Fibroblast of the aortic adventitia (primary cell): ENCODE measurements at regions not wholly inside any gene's neighbourhood (a gene's known extent, or its start where the extent isn't known, plus 50 kb on each side); places are given as distances from the start of the nearest gene placed in this dataset.

Source experiments
- DNase-seq: peaks from one replicate; pipeline ENCODE4 v3.0.0-alpha.2; 2010; ENCODE audit warnings: low read depth
- H3K4me3 ChIP-seq: 2 replicates; pipeline ENCODE4 v1.5.1; 2011; ENCODE audit warnings: low read depth, mild to moderate bottlenecking, control low read depth, low read length, moderate library complexity
- TF ChIP-seq, protein P1 (sequence below): IDR thresholded peaks from 2 replicates; pipeline ENCODE4 v1.5.1; 2011; ENCODE audit warnings: mild to moderate bottlenecking, low read length, control low read depth, inconsistent platforms; ENCODE audit not compliant: insufficient read depth

DNA sequence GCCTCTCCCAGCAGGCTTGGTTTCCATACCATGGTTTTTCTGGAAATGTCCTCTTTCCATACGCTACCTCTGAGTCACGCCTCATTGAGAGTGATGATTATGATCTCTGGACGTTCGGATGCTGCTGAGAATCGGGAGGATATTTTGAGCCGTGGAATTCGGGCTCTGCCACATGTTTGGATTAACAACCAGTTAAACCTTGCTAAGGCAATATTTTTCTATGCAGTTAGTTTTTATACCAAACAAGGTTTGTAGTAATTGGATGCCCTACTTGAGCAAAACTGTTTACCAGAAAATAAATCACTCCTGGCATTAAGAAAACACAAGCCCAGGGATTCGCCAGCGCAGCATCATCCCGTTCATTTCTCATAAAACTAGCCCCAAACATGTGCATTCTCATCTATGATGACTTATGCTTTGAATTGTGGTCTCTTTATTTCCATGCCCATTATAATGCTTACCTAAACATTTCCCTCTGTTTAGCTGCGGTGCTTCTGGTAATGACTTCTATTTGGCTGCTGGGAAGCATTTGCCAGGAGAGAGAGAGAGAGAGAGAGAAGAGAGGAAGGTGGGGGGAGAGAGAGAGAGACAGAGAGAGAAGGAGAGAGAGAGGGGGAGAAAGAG, 198.9 kb downstream of the CLIC5 start:
- DNase-seq, result no peak
- H3K4me3 ChIP-seq, result no peak overlapping the region
- TF ChIP-seq, protein P1, sequence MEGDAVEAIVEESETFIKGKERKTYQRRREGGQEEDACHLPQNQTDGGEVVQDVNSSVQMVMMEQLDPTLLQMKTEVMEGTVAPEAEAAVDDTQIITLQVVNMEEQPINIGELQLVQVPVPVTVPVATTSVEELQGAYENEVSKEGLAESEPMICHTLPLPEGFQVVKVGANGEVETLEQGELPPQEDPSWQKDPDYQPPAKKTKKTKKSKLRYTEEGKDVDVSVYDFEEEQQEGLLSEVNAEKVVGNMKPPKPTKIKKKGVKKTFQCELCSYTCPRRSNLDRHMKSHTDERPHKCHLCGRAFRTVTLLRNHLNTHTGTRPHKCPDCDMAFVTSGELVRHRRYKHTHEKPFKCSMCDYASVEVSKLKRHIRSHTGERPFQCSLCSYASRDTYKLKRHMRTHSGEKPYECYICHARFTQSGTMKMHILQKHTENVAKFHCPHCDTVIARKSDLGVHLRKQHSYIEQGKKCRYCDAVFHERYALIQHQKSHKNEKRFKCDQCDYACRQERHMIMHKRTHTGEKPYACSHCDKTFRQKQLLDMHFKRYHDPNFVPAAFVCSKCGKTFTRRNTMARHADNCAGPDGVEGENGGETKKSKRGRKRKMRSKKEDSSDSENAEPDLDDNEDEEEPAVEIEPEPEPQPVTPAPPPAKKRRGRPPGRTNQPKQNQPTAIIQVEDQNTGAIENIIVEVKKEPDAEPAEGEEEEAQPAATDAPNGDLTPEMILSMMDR, result no peak

DNA sequence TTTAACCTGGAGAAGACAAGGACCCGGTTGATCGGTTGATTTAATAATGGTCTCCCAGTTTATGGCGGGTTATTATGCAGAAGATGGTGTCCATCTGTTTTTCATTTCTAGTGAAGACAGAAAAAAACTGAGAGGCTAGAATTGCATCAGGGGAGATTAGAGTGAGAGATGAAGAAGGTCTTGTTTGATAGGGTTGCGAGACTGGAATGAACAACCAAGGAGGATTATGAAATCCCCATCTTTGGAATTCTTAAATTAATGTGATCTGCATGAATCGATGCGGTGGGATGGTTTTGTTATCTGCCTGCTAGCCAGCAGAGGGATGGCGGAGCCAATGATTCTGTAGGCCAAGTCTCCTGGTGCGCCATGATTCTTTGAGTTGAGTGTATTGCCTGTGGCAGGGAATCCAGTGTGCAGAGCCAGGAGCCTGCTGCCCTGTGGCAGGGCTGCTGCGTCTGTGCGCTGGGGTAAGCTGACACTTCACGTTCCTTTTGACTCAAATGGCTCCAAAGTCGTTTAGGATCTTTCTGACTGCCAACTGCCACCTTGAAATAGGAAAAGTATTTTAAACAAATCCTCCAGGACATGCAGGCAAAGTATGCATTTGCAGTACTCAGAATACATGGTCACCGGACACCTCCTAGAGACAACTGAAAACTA, 200.1 kb downstream of the CLIC5 start:
- TF ChIP-seq, protein P1, result no peak
- H3K4me3 ChIP-seq, result no peak overlapping the region
- DNase-seq, result no peak

DNA sequence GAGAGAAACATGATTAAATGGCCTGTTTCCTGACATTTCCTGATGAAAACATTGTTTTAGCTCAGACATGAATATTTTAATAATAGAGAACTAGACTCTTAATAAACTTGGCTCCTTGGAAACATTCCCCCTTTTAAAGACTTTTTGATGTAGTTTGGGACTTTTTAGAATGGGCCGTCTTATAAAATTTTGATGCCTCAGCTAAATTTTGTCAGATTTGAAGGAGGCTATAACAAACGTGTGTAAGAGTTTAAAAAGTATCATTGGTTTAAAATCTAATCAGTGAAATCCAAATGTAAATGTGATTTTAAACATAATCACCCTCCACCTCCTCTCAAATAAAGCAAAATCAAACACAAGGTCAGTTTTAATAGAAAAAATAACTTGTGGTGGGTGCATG, 200.9 kb downstream of the CLIC5 start:
- TF ChIP-seq, protein P1, result no peak

DNA sequence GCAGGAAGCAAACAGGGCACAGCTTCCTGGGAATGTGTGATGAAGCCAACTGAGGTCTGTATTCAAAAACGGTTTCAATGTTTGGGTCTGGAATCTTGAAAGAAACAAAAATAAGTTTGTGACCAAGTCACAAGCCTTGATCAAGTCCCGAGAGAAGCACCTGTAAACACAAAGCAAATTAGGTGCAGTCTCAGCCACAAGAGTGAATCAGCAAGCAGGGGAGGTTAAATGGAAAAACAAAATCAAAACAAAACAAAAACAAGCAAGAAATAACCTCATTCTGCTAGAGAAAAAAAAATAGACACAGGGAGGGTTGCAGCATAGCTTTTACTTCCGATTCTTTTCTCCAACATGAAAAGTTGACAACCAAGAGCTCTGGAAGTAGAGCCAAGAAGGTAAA, 201.7 kb downstream of the CLIC5 start:
- TF ChIP-seq, protein P1, result no peak
- H3K4me3 ChIP-seq, result no peak overlapping the region
- DNase-seq, result no peak

More for the DNA sequence above, 200.9 kb downstream of the CLIC5 start:
- H3K4me3 ChIP-seq, result no peak overlapping the region
- no peak for DNase-seq

DNA sequence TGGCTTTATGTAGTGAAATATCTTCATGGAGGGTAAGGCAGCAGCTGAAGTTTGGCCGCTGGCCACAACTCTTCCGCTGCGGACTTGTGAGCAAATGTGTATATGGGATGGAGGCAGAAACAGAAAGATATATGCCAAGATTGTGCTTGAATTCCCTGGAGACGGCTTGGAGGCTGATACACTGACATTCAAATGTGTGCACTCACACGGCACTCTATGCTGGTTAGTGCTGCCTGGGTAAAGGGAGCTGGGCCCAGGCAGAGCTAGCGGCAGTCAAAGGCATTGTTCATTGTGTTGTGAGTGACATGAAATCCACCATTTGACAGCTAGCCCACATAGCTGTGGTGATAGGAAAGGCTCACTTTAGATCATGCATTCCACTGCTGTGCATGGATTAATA, 202.7 kb downstream of the CLIC5 start:
- TF ChIP-seq, protein P1, result no peak
- no peak overlapping the region for H3K4me3 ChIP-seq
- peak; percentile 42 for DNase-seq

DNA sequence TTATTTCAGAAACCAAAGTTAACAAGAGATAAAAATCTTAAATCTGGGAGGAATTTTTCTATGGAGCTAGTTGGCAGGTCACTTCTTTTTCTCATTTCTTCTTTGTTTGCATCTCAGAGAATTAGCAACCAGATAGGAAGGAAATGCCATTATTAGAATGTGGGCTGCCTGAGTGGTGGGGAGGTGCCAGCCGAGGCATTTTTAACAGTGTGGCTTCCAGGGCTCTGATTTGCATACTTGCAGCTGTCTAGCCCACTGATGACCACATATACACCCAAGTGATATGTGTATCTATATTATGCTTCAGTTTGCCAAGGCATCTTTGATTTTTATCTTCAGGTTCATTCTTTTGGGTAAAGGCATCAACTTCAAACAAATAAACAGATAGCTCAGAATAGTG, 206.7 kb downstream of the CLIC5 start:
- TF ChIP-seq, protein P1, result no peak
- no peak for DNase-seq

More for the DNA sequence above, 206.7 kb downstream of the CLIC5 start:
- H3K4me3 ChIP-seq, result no peak overlapping the region
